CD14-positive monocyte (primary cell): ENCODE measurements at regions not wholly inside any gene's neighbourhood (a gene's known extent, or its start where the extent isn't known, plus 50 kb on each side); places are given as distances from the start of the nearest gene placed in this dataset.

Experiments
- DNase-seq, 3 donors: peaks; one replicate each; pipeline ENCODE4 v3.0.0-alpha.2; 2011 to 2022
- H2AFZ ChIP-seq: 2 replicates; pipeline ENCODE4 v1.6.0; 2012; ENCODE audit warnings: mild to moderate bottlenecking, low read depth, low read length, inconsistent platforms; ENCODE audit not compliant: insufficient read depth, poor library complexity, severe bottlenecking
- H3K27ac ChIP-seq, 2 donors: 1 replicate in 1 of 2; 2 replicates in 1 of 2; pipeline ENCODE4 v1.5.1; 2012 to 2013; ENCODE audit warnings: low read length in 2 of 2, control low read depth in 1 of 2, inconsistent platforms in 1 of 2, low read depth in 1 of 2, mild to moderate bottlenecking in 1 of 2
- H3K27me3 ChIP-seq, 2 donors: one replicate each; pipeline versions ENCODE4 v1.6.0 to v1.6.1; 2011 to 2013; ENCODE audit warnings: low read length in 2 of 2; ENCODE audit not compliant: control insufficient read depth in 2 of 2, insufficient read depth in 2 of 2
- H3K36me3 ChIP-seq, 2 donors: replicated peaks in 1 of 2; 1 replicate in 1 of 2; 2 replicates in 1 of 2; pipeline versions ENCODE4 v1.5.1 to v1.6.1; 2012 to 2013; ENCODE audit warnings: low read length in 2 of 2, control low read depth in 1 of 2, inconsistent platforms in 1 of 2, mild to moderate bottlenecking in 1 of 2; ENCODE audit not compliant: insufficient read depth in 2 of 2, control insufficient read depth in 1 of 2
- H3K4me1 ChIP-seq, 2 donors: 1 replicate in 1 of 2; 2 replicates in 1 of 2; pipeline versions ENCODE4 v1.5.1 to v1.6.1; 2012 to 2013; ENCODE audit warnings: low read length in 2 of 2, control low read depth in 1 of 2, inconsistent platforms in 1 of 2, mild to moderate bottlenecking in 1 of 2, moderate library complexity in 1 of 2; ENCODE audit not compliant: insufficient read depth in 2 of 2, control insufficient read depth in 1 of 2
- H3K4me2 ChIP-seq: replicated peaks from 2 replicates; pipeline ENCODE3; 2012; ENCODE audit warnings: low read length, moderate library complexity, mild to moderate bottlenecking; ENCODE audit not compliant: poor library complexity, severe bottlenecking; ENCODE audit errors: extremely low read depth
- H3K4me3 ChIP-seq, 3 experiments: fragments of 200-600 bp in 1 of 3; sonication (generic) in 1 of 3; replicated peaks in 1 of 3; 1 replicate in 2 of 3; 2 replicates in 1 of 3; pipeline ENCODE4 v1.5.1; 2011 to 2013; ENCODE audit warnings: low read length in 3 of 3, mild to moderate bottlenecking in 3 of 3, control low read depth in 2 of 3, low read depth in 2 of 3, inconsistent platforms in 1 of 3, moderate library complexity in 1 of 3
- H3K79me2 ChIP-seq: 2 replicates; pipeline ENCODE4 v1.6.0; 2012; ENCODE audit warnings: mild to moderate bottlenecking, control low read depth, inconsistent platforms, low read length, moderate library complexity; ENCODE audit not compliant: insufficient read depth
- H3K9ac ChIP-seq: 2 replicates; pipeline ENCODE4 v1.6.0; 2017; ENCODE audit warnings: low read length, mild to moderate bottlenecking; ENCODE audit not compliant: insufficient read depth, poor library complexity, severe bottlenecking
- H3K9me3 ChIP-seq, 2 donors: replicated peaks in 1 of 2; 1 replicate in 1 of 2; 2 replicates in 1 of 2; pipeline versions ENCODE4 v1.5.1 to v1.6.1; 2012 to 2013; ENCODE audit warnings: low read length in 2 of 2, control low read depth in 1 of 2; ENCODE audit not compliant: control insufficient read depth in 1 of 2, insufficient read depth in 1 of 2
- H4K20me1 ChIP-seq: 2 replicates; pipeline ENCODE4 v1.6.0; 2012; ENCODE audit warnings: mild to moderate bottlenecking, low read length, control low read depth, moderate library complexity; ENCODE audit not compliant: insufficient read depth
- H3K27ac Mint-ChIP-seq, 7 donors: one replicate each; pipeline ENCODE4 v1.8.0; 2020; ENCODE audit warnings: mild to moderate bottlenecking in 7 of 7, mixed read lengths in 7 of 7, moderate library complexity in 6 of 7, inconsistent platforms in 2 of 7
- H3K27me3 Mint-ChIP-seq, 3 donors: one replicate each; pipeline ENCODE4 v1.8.0; 2021 to 2022; ENCODE audit warnings: low read depth in 3 of 3, mild to moderate bottlenecking in 3 of 3, mixed read lengths in 3 of 3, moderate library complexity in 3 of 3, inconsistent platforms in 1 of 3
- H3K36me3 Mint-ChIP-seq, 2 donors: one replicate each; pipeline ENCODE4 v1.8.0; 2020; ENCODE audit warnings: mixed read lengths in 2 of 2, inconsistent platforms in 1 of 2, mild to moderate bottlenecking in 1 of 2
- H3K4me1 Mint-ChIP-seq: one replicate; pipeline ENCODE4 v1.8.0; 2020; ENCODE audit warnings: mild to moderate bottlenecking, mixed read lengths
- H3K4me3 Mint-ChIP-seq, 2 donors: one replicate each; pipeline ENCODE4 v1.8.0; 2020; ENCODE audit warnings: mild to moderate bottlenecking in 2 of 2, mixed read lengths in 2 of 2, moderate library complexity in 1 of 2
- H3K9me3 Mint-ChIP-seq, 7 donors: one replicate each; pipeline ENCODE4 v1.8.0; 2020 to 2022; ENCODE audit warnings: mixed read lengths in 7 of 7, mild to moderate bottlenecking in 6 of 7, moderate library complexity in 6 of 7, inconsistent platforms in 2 of 7
- CTCF ChIP-seq: fragments of 200-600 bp; IDR thresholded peaks from one replicate; pipeline ENCODE4 v1.8.0; 2022; ENCODE audit warnings: antibody characterized with exemption, mild to moderate bottlenecking
- WGBS: methylation state at CpG from one replicate; pipeline ENCODE4 v1.1.5; 2013; ENCODE audit warnings: missing lambda C conversion rate; ENCODE audit not compliant: insufficient coverage; 5-methylcytosine and 5-hydroxymethylcytosine counted together
- intact Hi-C, 2 donors: fragments of 100-400 bp; cut with micrococcal nuclease; formaldehyde crosslinking; loops; one replicate each; pipeline versions ENCODE4 v1.15.0 to v1.15.1; 2023

GRCh38 chr12:116338064-116338846 lies 60.8 kb upstream of the MED13L start:
- Mint-ChIP-seq H3K9me3 (peaks cover 0 to 4% (median 0%) of the 10 kb centered on the region in 7 donors), H3K4me1 (peaks cover 35% of the 10 kb centered on the region), H3K27me3 (peaks cover 0 to 2% (median 0%) of the 10 kb centered on the region in 3 donors), H3K36me3 (peaks cover 2 to 4% of the 10 kb centered on the region in 2 donors), H3K4me3 (no peak overlapping the region), H3K27ac (peak overlapping the region in 6 of 7 donors; percentile 75 to 99 (median 96))
- TF ChIP-seq CTCF = no peak
- Histone ChIP-seq H2AFZ (no peak overlapping the region), H4K20me1 (no peaks in the 10 kb centered on the region), H3K79me2 (no peaks in the 10 kb centered on the region), H3K4me3 (no peak overlapping the region), H3K27ac (no peak overlapping the region), H3K27me3 (no peaks in the 10 kb centered on the region), H3K9me3 (no peaks in the 10 kb centered on the region), H3K4me2 (no peak overlapping the region), H3K9ac (no peak overlapping the region), H3K36me3 (no peaks in the 10 kb centered on the region), H3K4me1 (peaks cover 23 to 27% of the 10 kb centered on the region in 2 donors)
- intact Hi-C loops = loop anchor here in 1 of 2 donors (5.0 to 10.0 kb wide), 2 partner anchors 67 to 259 kb away; no protein-coding TSS in a partner anchor
- peak in 1 of 3 donors; percentile 47 for DNase-seq
- 93% methylated on average over 5 of the region's 11 CpGs for WGBS

- Histone ChIP-seq H3K4me3 (no peak overlapping the region), H3K27ac (no peak overlapping the region), H3K79me2 (no peaks in the 10 kb centered on the region), H4K20me1 (no peaks in the 10 kb centered on the region), H3K4me2 (no peak overlapping the region), H3K9ac (no peak overlapping the region), H3K9me3 (no peaks in the 10 kb centered on the region), H3K36me3 (no peaks in the 10 kb centered on the region), H3K27me3 (no peaks in the 10 kb centered on the region), H2AFZ (no peak overlapping the region), H3K4me1 (peaks cover 15 to 19% of the 10 kb centered on the region in 2 donors)
- no peak for TF ChIP-seq CTCF
- Mint-ChIP-seq H3K9me3 (peaks cover 0 to 6% (median 2%) of the 10 kb centered on the region in 7 donors), H3K4me1 (peaks cover 28% of the 10 kb centered on the region), H3K36me3 (peaks cover 2 to 4% of the 10 kb centered on the region in 2 donors), H3K27me3 (peaks cover 0 to 2% (median 2%) of the 10 kb centered on the region in 3 donors), H3K27ac (peak overlapping the region in 4 of 7 donors; percentile 20 to 97 (median 61)), H3K4me3 (no peak overlapping the region)
- WGBS = no CpG with 5 or more reads among the region's 3 CpGs
- DNase-seq = peak in 2 of 3 donors; percentile 29 to 32
- intact Hi-C loops = loop anchor here in 1 of 2 donors (5.0 to 10.0 kb wide), 2 partner anchors 66 to 258 kb away; no protein-coding TSS in a partner anchor
Observed at GRCh38 chr12:116339062-116339461, 61.6 kb upstream of the MED13L start.
